SK-N-SH (cell line): ENCODE measurements at regions not wholly inside any gene's neighbourhood (a gene's known extent, or its start where the extent isn't known, plus 50 kb on each side); places are given as distances from the start of the nearest gene placed in this dataset.

ENCODE experiments used
- EP300 ChIP-seq, 2 experiments: IDR thresholded peaks; 2 replicates each; pipeline versions ENCODE4 v1.4.0 to v1.6.1; 2012; ENCODE audit warnings: borderline replicate concordance in 1 of 2, low read depth in 1 of 2, low read length in 1 of 2
- JUND ChIP-seq: IDR thresholded peaks from 2 replicates; pipeline ENCODE4 v1.4.0; 2012
- NFIC ChIP-seq: IDR thresholded peaks from 2 replicates; pipeline ENCODE4 v1.4.0; 2012; ENCODE audit warnings: borderline replicate concordance
- RFX5 ChIP-seq: IDR thresholded peaks from 2 replicates; pipeline ENCODE4 v1.6.1; 2012; ENCODE audit warnings: mild to moderate bottlenecking, improper control_type of control experiment, low read length
- TF ChIP-seq, protein P1 (sequence below): fragments of 200-600 bp; sonication (generic); IDR thresholded peaks from 2 replicates; pipeline ENCODE4 v1.6.1; 2017; ENCODE audit warnings: antibody characterized with exemption, mild to moderate bottlenecking, moderate library complexity
- TF ChIP-seq, protein P2 (sequence below): IDR thresholded peaks from 2 replicates; pipeline ENCODE4 v1.4.0; 2012; ENCODE audit warnings: low read depth

DNA sequence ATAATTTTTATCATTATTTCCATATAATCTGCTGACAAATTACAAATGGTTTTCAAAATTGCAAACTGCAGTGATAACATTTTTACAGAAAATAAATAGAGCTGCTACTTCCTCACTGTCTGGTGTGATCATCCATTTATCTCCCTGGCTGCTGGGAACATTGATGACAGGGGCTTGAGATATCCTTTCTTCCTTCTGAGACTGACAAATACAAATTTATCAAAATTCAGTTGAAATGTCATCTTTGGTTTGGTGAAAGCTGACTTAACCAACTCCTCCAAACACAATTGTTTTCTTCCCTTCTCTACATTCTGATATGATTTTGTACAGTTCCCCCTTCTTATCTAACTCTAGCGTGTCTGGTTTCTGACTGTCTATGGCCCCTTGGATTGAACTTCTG lies 611.8 kb upstream of the KLF4 start:
- TF ChIP-seq, protein P1, sequence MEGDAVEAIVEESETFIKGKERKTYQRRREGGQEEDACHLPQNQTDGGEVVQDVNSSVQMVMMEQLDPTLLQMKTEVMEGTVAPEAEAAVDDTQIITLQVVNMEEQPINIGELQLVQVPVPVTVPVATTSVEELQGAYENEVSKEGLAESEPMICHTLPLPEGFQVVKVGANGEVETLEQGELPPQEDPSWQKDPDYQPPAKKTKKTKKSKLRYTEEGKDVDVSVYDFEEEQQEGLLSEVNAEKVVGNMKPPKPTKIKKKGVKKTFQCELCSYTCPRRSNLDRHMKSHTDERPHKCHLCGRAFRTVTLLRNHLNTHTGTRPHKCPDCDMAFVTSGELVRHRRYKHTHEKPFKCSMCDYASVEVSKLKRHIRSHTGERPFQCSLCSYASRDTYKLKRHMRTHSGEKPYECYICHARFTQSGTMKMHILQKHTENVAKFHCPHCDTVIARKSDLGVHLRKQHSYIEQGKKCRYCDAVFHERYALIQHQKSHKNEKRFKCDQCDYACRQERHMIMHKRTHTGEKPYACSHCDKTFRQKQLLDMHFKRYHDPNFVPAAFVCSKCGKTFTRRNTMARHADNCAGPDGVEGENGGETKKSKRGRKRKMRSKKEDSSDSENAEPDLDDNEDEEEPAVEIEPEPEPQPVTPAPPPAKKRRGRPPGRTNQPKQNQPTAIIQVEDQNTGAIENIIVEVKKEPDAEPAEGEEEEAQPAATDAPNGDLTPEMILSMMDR, result no peak
- TF ChIP-seq, protein P2, sequence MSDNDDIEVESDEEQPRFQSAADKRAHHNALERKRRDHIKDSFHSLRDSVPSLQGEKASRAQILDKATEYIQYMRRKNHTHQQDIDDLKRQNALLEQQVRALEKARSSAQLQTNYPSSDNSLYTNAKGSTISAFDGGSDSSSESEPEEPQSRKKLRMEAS, result no peak
- no peak for TF ChIP-seq JUND
- no peak for TF ChIP-seq EP300 (IDR thresholded peaks at IDR 0.05; ENCODE audit: borderline replicate concordance in 1 of 2, low read depth in 1 of 2, low read length in 1 of 2)
- TF ChIP-seq RFX5, result no peak
- TF ChIP-seq NFIC, result no peak
